ENCODE measurements at regions not wholly inside any gene's neighbourhood (a gene's known extent, or its start where the extent isn't known, plus 50 kb on each side); places are given as distances from the start of the nearest gene placed in this dataset.

DNA sequence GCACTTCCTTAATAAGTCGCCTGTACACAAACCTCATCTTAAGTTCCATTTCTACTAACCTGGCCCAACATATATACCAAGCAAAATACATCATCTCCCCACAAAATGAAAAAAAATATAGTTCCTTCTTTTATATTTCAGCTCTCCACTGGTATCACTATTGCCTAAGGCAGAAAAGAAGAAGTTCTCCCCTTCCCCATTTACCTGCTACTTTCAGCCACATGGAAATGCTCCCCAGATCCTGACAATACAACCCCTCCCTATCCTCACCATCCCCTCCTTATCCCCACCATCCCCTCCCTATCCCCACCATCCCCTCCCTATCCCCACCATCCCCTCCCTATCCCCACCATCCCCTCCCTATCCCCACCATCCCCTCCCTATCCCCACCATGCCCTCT, 175.7 kb downstream of the LINC00237 start (continued):
- no peak for TF ChIP-seq KDM1A (IDR thresholded peaks at IDR 0.05; ENCODE audit: low read depth)
- TF ChIP-seq POLR2AphosphoS2 (conservative IDR thresholded peaks at IDR 0.05; ENCODE audit: low read length), result no peak
- TF ChIP-seq, protein P1, sequence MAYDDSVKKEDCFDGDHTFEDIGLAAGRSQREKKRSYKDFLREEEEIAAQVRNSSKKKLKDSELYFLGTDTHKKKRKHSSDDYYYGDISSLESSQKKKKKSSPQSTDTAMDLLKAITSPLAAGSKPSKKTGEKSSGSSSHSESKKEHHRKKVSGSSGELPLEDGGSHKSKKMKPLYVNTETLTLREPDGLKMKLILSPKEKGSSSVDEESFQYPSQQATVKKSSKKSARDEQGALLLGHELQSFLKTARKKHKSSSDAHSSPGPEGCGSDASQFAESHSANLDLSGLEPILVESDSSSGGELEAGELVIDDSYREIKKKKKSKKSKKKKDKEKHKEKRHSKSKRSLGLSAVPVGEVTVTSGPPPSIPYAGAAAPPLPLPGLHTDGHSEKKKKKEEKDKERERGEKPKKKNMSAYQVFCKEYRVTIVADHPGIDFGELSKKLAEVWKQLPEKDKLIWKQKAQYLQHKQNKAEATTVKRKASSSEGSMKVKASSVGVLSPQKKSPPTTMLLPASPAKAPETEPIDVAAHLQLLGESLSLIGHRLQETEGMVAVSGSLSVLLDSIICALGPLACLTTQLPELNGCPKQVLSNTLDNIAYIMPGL (CRISPR knock-in tag; IDR thresholded peaks at IDR 0.05; ENCODE audit: borderline replicate concordance), result no peak

DNA sequence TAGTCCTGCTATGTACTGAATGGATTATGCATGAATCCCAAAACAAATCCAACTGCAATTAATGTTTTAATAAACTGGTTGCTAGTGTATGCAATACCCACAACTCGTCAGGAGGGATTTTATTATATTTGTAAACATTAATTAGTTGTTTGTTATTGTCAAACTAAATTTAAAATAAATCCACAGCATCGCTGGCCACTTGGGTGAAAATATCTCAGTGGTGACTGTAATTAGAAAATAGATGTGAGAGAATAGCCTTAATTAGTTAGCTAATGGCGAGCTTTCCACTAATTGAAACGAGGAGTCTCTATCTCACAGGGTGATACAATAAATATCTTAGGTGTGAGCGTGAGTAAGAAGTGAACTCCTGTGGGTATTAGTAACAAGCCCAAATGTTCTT, 176.8 kb downstream of the LINC00237 start:
- no peak overlapping the region for H3K27ac ChIP-seq
- DNase-seq (ENCODE audit: low read depth in 1 of 2, low spot score in 1 of 2) (no peak), FAIRE-seq (no peak), ATAC-seq (no peak)
- TF ChIP-seq CEBPB (IDR thresholded peaks at IDR 0.05) (no peak), RAD21 (conservative IDR thresholded peaks at IDR 0.05 in 1 of 2, IDR thresholded peaks at IDR 0.05 in 1 of 2) (no peak), KDM1A (IDR thresholded peaks at IDR 0.05; ENCODE audit: low read depth) (no peak), EHMT2 (IDR thresholded peaks at IDR 0.05; ENCODE audit: low read depth) (no peak), JUNB (IDR thresholded peaks at IDR 0.05) (no peak), HOXB13 (CRISPR knock-in tag; IDR thresholded peaks at IDR 0.05; ENCODE audit: low read depth) (no peak), MAZ (IDR thresholded peaks at IDR 0.05; ENCODE audit: borderline replicate concordance, low read depth, low read length) (no peak), NPAS2 (CRISPR knock-in tag; IDR thresholded peaks at IDR 0.05; ENCODE audit: borderline replicate concordance) (no peak), HDAC2 (IDR thresholded peaks at IDR 0.05) (no peak), MAFK (IDR thresholded peaks at IDR 0.05; ENCODE audit: partially characterized antibody) (no peak)
- TF ChIP-seq, protein P2, sequence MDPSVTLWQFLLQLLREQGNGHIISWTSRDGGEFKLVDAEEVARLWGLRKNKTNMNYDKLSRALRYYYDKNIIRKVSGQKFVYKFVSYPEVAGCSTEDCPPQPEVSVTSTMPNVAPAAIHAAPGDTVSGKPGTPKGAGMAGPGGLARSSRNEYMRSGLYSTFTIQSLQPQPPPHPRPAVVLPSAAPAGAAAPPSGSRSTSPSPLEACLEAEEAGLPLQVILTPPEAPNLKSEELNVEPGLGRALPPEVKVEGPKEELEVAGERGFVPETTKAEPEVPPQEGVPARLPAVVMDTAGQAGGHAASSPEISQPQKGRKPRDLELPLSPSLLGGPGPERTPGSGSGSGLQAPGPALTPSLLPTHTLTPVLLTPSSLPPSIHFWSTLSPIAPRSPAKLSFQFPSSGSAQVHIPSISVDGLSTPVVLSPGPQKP (IDR thresholded peaks at IDR 0.05; ENCODE audit: low read depth, low read length), result no peak
- TF ChIP-seq, protein P3, sequence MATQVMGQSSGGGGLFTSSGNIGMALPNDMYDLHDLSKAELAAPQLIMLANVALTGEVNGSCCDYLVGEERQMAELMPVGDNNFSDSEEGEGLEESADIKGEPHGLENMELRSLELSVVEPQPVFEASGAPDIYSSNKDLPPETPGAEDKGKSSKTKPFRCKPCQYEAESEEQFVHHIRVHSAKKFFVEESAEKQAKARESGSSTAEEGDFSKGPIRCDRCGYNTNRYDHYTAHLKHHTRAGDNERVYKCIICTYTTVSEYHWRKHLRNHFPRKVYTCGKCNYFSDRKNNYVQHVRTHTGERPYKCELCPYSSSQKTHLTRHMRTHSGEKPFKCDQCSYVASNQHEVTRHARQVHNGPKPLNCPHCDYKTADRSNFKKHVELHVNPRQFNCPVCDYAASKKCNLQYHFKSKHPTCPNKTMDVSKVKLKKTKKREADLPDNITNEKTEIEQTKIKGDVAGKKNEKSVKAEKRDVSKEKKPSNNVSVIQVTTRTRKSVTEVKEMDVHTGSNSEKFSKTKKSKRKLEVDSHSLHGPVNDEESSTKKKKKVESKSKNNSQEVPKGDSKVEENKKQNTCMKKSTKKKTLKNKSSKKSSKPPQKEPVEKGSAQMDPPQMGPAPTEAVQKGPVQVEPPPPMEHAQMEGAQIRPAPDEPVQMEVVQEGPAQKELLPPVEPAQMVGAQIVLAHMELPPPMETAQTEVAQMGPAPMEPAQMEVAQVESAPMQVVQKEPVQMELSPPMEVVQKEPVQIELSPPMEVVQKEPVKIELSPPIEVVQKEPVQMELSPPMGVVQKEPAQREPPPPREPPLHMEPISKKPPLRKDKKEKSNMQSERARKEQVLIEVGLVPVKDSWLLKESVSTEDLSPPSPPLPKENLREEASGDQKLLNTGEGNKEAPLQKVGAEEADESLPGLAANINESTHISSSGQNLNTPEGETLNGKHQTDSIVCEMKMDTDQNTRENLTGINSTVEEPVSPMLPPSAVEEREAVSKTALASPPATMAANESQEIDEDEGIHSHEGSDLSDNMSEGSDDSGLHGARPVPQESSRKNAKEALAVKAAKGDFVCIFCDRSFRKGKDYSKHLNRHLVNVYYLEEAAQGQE (IDR thresholded peaks at IDR 0.05), result no peak
- TF ChIP-seq, protein P4, sequence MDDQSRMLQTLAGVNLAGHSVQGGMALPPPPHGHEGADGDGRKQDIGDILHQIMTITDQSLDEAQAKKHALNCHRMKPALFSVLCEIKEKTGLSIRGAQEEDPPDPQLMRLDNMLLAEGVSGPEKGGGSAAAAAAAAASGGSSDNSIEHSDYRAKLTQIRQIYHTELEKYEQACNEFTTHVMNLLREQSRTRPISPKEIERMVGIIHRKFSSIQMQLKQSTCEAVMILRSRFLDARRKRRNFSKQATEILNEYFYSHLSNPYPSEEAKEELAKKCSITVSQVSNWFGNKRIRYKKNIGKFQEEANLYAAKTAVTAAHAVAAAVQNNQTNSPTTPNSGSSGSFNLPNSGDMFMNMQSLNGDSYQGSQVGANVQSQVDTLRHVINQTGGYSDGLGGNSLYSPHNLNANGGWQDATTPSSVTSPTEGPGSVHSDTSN (IDR thresholded peaks at IDR 0.05), result no peak
- H3K4me3 ChIP-seq, result no peak overlapping the region
- no peak overlapping the region for H3K4me2 ChIP-seq
- ChIA-PET POLR2A (no interaction called here), CTCF (interaction anchor here (1.3 kb wide), 1 partner anchor 23 kb away, joined by 3 read pairs; no protein-coding TSS in a partner anchor)
- H3K4me1 ChIP-seq, result no peaks in the 10 kb centered on the region
- WGBS (ENCODE audit: missing lambda C conversion rate), result 1% methylated on average over 5 of the region's 5 CpGs
- H3K9me3 ChIP-seq, result no peaks in the 10 kb centered on the region

DNA sequence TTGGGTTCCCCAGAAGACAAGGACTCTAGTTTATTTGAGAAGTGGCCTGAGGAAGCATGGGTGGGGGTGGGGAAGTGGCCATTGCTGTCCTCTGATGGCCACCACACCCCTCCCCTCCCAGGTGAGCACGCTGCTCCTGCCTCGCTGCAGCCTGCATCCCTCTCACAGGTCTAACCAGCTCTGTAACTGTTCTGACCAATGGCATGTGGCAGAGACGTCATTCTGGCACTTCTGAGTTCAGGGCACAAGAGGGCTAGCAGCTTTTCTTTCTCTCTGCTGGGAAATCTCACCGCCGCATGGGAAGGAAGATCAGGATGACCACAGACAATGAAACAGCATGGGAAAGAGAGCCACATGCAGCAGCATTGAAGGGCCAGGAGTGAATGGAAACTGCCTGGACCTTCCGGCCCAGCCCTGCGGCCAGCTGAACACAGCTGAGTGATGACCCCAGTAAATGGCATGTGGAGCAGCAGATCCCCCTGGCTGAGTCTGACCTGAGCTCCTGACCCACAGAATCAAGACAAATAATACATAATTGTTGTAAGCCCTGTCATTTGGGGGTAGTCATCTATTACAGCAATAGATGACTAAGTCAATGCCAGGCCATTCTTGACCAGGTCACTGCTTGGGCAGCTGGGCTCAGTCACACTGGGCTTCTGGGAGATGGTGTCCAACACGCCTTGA, 179.8 kb downstream of the LINC00237 start:
- DNase-seq (ENCODE audit: low read depth in 1 of 2, low spot score in 1 of 2) (no peak), FAIRE-seq (no peak), ATAC-seq (no peak)
- Histone ChIP-seq H3K4me2 (no peak overlapping the region), H3K4me3 (no peak overlapping the region), H3K4me1 (no peaks in the 10 kb centered on the region), H3K9me3 (no peaks in the 10 kb centered on the region), H3K27ac (no peak overlapping the region)
- POLR2A ChIA-PET, result no interaction called here
- TF ChIP-seq, protein P5, sequence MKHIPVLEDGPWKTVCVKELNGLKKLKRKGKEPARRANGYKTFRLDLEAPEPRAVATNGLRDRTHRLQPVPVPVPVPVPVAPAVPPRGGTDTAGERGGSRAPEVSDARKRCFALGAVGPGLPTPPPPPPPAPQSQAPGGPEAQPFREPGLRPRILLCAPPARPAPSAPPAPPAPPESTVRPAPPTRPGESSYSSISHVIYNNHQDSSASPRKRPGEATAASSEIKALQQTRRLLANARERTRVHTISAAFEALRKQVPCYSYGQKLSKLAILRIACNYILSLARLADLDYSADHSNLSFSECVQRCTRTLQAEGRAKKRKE (CRISPR knock-in tag; IDR thresholded peaks at IDR 0.05; ENCODE audit: low read depth), result no peak
- 0 out of 2 replicates have a peak, but pooled peaks have one; percentile 13 for TF ChIP-seq POLR2A (IDR thresholded peaks at IDR 0.05; ENCODE audit: low read length)
- no peak for TF ChIP-seq HOXB5 (CRISPR knock-in tag; IDR thresholded peaks at IDR 0.05)
- TF ChIP-seq MAFK (IDR thresholded peaks at IDR 0.05; ENCODE audit: partially characterized antibody), result no peak
- TF ChIP-seq EHMT2 (IDR thresholded peaks at IDR 0.05; ENCODE audit: low read depth), result no peak
- 30% methylated on average over 8 of the region's 8 CpGs for WGBS (ENCODE audit: missing lambda C conversion rate)
- CTCF ChIA-PET, result interaction anchor here (0.7 to 1.7 kb wide), 5 partner anchors 16 to 766 kb away, joined by 3 to 5 read pairs (median 3); no protein-coding TSS in a partner anchor
